ENCODE measurements at regions not wholly inside any gene's neighbourhood (a gene's known extent, or its start where the extent isn't known, plus 50 kb on each side); places are given as distances from the start of the nearest gene placed in this dataset.
"Not testable (repeated sequence)": the region's sequence is repeated elsewhere in the genome, so short reads cannot be mapped to it uniquely, and the experiment has no call there.

GRCh38 chr7:3162798-3163197 is 119.1 kb upstream of the CARD11 start:
- not testable (repeated sequence) for DNase-seq (ENCODE audit: low read depth)

DNA sequence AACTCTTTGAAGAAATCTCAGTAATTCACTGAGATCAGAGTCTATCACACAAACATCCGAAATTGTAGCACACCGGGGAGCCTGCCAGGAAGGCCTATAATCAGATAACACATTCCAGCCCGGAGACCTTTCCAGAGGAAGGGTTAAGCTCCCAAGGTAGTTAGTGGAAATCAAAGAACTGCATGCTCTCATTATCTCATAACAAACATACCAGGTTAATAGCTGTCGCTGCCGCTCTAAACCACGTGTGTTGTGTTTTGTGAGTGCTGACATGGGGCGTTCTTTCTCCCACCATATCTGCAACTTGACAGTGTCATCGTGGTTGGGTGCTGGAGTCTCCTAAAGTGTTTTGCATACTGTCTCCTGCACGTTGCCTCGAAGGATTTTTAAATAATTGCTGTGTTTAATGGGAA is 120.7 kb upstream of the CARD11 start:
- DNase-seq (ENCODE audit: low read depth) = no peak

DNA sequence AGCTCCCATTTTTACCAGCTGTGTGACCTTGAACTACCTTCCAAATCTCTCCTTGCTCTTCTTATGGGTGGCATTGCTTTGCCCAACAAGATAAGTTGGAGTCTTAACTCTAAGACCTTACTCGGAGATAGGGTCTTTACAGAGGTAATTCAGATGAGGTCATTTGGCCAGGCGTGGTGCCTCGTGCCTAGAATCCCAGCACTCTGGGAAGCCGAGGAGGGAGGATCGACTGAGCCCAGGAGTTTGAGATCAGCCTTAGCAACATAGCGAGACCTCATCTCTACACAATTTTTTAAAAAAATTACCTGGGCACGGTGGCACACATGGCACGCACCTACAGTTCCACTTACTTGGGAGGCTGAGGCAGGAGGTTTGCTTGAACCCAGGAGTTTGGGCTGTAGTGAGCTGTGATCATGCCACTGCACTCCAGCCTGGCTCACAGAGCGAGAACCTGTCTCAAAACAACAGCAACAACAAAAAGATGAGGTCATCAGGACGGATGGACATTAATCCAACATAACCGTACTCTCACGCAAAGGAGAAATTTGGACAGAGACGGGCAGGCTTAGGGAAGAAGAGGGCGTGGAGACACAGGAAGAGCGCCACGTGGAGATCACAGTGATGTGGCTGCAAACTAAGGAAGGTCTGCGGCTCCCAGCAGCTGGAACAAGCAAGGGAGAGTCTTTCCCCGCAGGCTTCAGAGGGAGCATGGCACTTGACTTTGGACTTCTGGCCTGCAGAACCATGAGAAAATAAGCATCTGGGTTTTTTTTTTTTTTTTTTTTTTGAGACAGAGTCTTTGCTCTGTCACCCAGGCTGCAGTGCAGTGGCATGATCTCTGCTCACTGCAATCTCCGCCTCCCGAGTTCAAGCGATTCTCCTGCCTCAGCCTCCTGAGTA is 122.3 kb upstream of the CARD11 start:
- DNase-seq (ENCODE audit: low read depth) = no peak

DNA sequence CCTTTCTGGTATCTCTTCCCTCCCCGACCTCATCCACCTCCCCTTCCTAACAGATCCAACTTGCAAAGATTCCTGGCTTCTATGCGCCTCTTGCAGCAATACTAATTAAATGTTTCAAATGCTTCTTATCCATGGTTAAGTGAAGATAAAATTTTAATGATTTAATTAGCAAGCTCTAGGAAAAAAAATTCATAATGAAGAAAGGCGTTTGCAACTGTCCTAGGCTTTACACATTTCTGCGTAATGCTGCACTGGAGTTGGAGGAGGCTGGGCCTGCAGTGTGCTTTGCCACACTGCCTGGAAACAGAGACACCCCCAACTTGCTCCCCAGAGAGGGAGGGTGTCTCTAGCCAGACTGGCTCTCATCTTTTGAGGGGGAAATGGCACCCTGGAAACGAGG is 123.9 kb upstream of the CARD11 start:
- DNase-seq (ENCODE audit: low read depth) = no peak

DNA sequence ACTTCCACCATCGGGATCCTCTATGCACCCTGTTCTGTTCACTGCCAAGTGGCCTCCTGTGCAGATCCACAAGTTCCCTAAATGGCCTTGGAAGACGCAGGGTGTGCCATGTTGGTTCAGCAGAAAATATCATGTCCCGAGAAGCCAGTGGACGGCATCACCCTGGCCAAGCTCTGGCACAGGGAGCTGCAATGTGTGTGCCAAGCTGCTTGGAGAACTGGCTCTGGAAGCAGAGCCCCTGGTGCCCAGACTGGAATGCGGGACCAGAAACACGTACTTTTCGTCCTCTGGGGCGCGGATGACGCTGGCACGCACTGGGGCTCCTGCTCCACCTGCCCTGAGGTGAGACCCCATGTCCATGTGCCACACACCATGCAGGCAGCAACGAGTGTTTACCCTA is 124.7 kb upstream of the CARD11 start:
- DNase-seq (ENCODE audit: low read depth) = no peak

DNA sequence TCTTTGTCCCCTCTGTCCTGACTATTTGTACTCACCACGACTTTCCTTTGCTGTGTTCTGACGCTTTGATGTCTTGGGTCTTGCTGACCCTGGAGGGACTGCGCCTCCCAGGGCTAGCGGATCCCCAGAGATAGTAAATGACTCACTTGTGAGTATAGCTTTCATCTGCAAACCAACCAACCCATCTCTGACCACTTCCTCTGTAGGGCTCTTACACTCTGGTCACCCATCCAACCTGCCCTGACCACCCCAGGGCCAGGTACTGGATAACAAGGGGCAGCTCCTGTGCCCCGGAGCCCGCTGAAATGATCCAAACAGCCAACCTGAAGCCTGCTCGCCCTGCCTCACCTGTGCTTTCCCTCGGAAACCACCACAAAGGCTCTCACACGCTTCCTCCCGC is 125.2 kb upstream of the CARD11 start:
- no peak for DNase-seq (ENCODE audit: low read depth)

DNA sequence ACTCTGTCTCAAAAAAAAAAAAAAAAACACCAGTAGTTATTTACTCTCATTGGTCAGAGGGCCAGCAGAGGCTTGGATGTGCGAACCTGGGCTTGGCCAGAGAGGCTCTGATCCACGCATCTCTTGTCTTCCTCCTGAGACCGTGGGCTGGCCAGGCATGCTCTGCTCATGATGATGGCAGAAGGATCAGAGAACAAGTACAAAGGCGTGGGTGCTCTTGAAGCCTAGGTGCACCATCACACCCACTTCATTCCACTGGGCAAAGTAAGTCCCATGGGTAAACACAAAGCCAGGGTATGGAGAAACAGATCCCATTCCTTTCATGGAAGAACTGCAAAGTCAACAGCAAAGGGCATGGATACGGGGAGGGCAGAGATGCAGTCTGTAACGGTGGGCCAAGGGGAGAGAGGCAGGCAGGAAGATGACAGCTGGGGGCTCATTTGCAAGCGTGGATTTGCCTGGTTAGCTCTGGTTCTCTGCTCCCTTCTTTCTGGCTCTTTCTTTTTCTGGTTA is 128.2 kb upstream of the SDK1 start:
- DNase-seq (ENCODE audit: low read depth) = no peak

DNA sequence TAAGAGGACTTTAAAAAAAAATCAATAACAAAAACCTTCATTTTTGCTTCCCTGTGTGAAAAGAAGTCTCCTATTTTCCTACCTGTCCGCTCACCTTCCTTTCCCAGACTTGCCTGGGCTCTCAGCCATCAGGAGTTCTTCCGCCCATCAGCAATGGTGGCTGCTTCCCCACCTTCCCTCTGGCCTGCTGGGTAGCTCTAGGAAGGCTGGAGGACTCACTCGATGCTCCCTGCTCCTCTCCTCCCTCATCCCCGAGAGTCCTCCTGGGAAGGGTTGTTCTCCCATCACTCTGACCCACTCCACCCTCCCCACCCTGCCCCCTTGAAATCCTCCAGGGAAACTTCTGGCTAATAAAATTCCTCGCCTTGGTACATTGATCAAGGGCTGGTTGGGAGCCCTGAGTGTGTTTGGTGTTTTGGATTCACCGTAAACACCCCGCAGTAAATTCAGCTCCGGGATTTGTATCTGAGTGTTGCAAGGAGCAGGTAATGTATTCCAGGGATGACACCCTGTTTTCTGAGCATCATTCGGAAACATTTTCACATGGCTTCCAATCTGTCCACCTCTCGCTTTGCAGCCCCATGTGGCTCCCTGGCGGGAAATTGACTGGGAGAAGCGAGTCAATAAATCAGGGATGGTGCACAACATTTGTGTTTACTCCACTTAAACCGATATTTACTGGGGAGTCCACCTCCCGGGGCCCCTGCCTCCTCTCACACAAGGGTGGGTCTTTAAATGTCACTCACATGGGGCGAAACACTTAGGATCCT is 126.4 kb upstream of the SDK1 start:
- no peak for DNase-seq (ENCODE audit: low read depth)

DNA sequence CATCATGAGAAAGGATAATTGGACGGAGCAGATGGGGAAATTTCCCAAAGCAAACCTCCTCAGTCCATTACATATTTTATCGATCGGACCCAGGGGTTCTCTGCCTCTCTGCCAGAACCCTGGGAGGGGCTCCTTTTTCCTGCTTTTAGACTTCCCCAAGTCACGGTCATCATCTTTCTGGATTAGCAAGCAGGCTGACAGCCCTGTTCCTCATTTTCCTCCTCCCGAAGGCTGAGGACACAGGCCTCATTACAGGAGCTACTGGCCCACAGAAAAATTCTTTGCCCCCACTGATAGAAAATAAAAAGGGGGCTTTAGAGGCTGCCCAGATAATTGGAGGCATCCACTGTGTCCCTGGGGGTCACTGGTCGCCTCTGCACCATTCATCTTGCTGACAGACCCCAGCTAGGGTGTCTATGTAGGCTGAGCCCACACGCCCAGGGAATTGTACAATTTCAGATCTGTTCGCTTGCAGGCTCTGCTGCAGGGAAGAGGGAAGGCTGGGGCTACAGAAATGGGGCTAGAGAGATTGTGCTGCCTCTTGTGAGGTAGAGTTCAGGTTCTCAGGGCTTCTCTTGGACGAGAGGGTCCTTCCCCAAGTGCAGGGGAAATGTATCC is 125.7 kb upstream of the SDK1 start:
- DNase-seq (ENCODE audit: low read depth) = no peak

DNA sequence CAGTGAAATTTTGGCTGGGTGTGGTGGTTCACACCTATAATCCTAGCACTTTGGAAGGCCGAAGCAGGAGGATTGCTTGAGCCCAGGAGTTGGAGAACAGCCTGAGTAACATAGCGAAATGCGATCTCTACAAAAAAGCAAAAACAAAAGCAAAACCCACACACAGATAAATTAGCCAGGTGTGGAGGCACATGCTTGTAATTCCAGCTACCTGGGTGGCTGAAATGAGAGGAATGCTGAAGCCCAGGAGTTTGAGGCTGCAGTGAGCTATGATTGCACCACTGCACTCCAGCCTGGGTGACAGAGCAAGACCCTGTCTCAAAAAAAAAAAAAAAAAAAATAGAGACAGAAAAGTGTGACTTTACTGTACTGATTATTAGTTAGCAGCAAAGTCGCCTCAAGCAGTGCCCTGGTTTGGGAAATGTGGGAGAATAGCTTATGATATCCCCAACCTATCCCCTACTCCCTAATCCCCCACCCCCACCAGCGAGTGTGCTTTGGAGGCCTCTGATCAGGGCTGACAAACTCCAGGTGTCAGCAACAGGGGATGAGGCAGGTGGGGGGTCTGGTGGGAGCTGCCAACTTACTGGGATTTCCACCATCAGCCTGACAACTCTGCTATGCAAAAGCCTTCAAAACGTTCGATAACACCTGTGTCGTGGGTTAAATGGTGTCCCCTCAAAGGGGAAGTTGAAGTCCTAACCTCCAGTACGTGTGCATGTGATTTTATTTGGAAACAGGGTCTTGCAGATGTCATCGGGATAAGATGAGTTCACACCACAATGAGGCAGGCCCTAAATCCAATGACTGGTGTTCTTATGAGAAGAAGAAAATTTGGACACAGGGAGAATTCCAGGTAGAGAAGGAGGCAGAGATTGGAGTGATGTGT is 124.7 kb upstream of the SDK1 start:
- DNase-seq (ENCODE audit: low read depth) = no peak

DNA sequence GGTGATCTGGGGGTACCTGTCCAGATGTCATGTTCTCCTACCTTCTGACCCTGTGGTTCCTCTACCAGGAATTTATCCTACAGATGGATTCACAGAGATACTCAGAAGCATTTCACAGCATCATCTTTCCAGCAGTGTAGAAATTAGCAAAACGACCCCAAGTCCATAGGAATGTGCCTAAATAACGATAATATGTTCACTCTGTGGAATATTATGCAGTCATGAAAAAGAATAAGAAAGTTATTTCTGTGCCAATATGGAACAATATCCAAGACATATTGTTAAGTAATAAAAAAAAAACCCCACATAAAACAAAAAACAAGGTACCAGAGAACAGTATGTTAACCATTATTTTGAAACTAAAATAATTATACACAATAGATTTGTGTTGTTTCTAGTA is 123.8 kb upstream of the SDK1 start:
- no peak for DNase-seq (ENCODE audit: low read depth)

- DNase-seq (ENCODE audit: low read depth) = no peak
Measured at GRCh38 chr7:3179456-3179855, 121.6 kb upstream of the SDK1 start.

DNA sequence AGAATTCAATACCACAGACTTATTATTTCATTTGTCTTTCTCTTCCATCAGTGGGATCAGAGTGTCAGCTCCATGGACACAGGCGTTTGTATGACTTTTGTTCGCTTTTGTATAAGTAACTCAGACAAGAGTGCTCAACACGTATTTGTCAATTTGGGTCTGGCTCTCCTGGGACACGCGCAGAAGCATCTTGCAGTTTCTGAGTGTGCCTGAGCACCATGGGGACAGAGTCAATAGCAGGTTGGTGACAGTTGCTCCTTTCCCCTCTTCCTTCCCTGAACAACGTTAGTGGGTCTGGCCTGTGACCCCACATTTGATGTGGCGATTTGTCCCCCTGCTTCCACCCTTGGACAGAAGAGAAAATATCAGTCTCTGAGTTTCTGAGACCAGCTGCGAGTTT is 120.4 kb upstream of the SDK1 start:
- no peak for DNase-seq (ENCODE audit: low read depth)

DNA sequence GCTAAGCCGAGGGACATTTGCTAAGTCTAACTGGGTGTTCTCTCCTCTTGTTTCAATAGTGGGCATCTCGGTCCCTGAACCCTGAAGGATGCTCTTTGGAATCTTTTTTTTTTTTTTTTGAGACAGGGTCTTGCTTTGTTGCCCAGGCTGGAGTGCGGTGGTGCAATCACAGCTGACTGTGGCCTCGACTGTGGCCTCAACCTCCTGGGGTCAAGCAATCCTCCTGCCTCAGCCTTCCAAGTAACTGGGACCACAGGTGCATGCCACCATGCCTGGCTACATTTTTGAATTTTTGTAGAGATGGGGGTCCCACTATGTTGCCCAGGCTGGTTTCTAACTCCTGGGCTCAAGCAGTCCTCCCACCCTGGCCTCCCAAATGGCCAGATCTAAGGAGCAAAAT is 119.0 kb upstream of the SDK1 start:
- DNase-seq (ENCODE audit: low read depth) = not testable (repeated sequence)

- no peak for DNase-seq (ENCODE audit: low read depth)
Measured at GRCh38 chr7:3187444-3188040, 113.5 kb upstream of the SDK1 start.

GRCh38 chr7:3188946-3189345 is 112.1 kb upstream of the SDK1 start:
- DNase-seq (ENCODE audit: low read depth) = no peak

GRCh38 chr7:3191548-3191947 is 109.5 kb upstream of the SDK1 start:
- no peak for DNase-seq (ENCODE audit: low read depth)

GRCh38 chr7:3192669-3193068 is 108.4 kb upstream of the SDK1 start:
- DNase-seq (ENCODE audit: low read depth) = no peak

DNA sequence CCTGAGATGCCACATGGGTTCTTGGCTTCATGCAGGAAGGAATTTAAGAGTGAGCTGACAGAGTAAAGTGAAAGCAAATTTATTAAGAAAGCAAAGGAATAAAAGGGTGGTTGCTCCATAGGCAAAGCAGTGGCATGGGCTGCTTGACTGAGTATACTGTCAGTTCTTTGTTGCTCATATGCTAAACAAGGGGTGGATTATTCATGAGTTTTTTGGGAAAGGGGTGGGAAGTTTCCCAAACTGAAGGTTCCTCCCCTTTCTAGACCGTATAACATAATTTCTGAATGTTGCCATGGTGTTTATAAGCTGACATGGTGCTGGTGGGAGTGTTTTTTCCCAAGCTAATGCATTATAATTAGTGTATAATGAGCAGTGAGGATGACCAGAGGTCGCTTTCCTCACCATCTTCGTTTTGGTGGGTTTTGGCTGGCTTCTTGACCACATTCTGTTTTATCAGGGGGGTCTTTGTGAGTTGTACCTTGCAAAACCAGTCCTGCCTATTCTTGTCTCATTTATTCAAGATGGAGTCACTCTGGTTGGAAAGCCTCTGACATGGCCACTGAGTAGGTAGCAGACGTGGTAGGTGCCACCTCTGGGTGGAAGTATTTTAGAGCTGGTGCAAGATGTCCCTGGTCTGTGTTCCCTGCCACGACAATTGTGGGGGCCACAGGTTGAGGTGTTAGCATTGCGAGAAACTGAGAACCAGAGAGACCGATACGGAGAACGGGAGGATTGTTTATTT is 107.5 kb upstream of the SDK1 start:
- DNase-seq (ENCODE audit: low read depth) = no peak

DNA sequence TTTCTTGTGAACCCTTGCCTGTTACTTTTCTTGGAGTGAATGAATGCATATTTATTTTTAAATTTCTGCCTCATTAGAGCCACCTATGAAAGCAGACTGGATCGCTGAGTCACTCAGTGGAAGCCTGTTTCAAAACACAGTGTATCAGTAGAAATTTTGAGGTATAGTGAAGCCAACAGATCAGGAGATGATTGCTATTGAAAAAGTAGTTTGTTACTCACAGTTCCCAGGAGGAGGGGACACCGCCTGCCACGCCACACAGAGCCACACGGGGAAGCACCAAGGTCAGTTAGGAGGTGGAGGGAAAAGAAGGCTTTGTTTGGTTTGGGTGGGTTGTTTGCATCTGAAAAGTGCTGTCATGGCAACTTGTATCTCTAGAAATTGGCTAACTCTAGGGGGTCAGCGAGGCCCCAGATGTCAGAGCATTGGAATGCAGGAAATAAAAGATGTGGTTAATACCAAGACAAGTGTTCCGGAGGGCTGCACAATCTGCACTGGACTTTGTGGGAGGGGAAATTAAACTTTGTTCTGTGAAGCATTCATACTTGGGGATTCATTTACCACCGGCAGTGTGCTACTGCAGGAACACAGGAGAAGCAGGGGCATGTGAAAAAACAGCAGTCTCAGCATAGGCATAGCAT is 106.4 kb upstream of the SDK1 start:
- DNase-seq (ENCODE audit: low read depth) = no peak
